SKM-1 (cell line): ENCODE measurements at regions not wholly inside any gene's neighbourhood (a gene's known extent, or its start where the extent isn't known, plus 50 kb on each side); places are given as distances from the start of the nearest gene placed in this dataset.
"Not testable (repeated sequence)": the region's sequence is repeated elsewhere in the genome, so short reads cannot be mapped to it uniquely, and the experiment has no call there.

ENCODE experiments used
- DNase-seq: peaks from one replicate; lab custom pipeline; 2025; ENCODE audit not compliant: unreplicated experiment; lab: John Stamatoyannopoulos, UW

DNA sequence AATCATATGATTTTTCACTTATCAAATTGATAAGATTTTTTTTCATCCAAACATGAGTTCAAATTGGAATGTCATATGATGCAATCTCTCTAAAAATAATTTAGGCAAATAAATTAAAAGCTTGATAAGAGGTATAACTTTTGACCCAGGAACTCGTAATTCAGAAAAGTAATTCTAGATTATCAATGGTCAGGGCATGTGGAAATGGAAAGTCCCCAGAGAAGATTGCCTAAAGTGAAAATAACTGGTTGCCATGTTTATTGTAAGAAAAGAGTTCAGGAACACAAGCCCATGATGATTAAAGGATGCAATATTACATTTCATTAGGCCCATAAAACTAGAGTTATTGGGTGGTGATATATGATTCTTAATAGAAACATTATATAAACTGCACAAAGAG lies 1514.8 kb downstream of the SI start:
- DNase-seq, result no peak

DNA sequence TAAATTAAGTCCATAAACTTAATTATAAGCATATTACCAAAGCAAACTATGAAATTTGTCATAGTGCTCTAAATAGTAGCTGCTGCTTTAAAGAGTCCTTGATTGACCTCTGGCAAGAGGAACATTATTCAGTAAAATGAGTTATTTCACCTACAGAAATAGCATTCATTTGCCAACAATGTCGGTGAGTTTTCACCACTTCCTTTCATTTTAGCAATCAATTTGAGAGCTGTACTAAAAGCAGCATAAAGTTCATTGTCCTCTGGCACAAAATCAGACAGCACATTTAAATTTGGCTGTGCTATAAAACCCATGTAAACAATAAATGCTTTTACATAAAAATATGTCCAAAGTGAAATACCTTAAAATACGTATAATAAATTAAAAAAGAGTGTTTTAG lies 1515.7 kb downstream of the SI start:
- DNase-seq, result no peak

DNA sequence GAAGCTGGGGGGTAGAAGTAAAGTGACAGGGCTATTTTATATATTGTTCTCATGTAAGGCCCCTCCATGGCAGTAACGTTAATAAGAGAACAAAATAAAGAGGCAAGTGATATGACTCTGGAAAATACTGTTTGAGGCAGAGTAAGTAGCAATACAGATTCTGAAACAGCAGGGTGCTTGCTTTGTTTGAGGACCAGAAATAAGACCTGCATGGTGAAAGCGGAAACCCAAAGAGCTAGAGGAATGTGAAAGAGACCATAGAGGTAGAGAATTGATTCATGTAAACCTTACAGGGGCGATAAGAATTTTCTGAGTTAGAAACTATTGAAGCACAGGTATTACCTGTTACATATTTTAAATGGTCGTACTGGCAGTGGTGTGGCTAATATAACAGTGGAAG lies 1517.1 kb downstream of the SI start:
- DNase-seq, result no peak

DNA sequence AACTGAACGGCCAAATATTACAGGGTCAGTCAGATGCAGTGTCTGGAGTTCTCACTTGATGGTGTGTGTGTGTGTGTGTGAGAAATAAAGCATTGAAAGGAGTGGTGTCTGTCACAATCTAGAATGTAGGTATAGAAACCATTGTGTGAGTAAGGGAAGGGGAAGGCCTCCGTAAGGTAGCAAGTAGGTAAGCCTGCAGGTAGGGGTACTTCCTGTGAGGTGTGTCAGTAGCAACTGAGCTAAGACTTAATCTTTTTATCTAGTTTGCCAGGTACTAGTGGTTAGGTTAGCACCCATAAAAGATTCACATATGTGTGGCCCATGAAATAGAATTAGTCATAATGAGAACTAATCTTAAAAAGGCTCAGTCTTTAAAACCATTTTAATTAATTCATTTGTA lies 1517.8 kb downstream of the SI start:
- DNase-seq, result no peak

DNA sequence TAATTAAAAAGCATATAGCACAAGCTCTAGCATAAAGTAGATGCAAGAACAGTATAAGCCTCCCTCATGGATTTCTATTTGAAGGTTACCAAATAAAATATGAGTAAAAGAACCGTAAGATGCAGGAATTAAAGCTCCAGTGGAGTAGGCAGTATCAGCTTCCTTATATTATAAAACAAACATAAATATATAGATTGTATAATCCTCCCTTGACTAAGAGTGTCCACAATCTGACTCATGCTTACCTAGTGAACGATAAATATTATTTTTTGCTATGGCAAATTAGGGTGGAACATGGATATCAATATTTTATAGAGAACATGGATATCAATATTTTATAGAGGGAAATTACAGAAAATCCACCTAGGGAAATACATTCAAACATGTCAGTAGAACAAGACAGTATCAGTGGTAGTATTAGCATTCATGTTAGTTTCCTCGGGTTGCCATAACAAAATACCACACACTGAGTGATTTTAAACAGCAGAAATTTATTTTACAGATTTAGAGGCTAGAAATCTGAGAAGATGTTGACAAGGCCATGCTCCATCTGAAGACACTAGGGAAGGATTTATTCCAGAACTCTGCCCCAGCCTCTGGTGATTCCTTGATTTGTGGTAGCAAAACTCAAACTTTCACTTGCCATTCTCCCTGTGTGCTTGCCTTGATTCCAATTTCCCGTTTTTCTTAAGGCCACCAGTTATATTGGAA lies 1521.3 kb downstream of the SI start:
- DNase-seq, result no peak

DNA sequence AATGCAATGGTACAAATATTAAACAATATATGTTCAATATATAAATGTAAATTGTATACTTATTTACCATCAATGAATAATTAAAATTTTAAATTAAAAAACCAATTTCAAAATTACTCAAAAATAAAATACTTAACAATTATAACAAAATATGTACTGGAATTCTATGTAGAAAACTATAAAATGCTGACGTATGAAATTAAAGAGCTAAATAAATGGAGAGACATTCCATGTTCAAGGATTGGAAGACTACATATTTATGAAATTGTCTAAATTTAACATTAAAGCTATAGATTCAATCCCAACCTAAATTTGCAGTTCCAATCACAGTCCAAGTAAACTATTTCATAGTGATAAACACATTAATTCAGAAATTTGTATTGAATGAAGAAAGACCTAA lies 1522.4 kb downstream of the SI start:
- no peak for DNase-seq

DNA sequence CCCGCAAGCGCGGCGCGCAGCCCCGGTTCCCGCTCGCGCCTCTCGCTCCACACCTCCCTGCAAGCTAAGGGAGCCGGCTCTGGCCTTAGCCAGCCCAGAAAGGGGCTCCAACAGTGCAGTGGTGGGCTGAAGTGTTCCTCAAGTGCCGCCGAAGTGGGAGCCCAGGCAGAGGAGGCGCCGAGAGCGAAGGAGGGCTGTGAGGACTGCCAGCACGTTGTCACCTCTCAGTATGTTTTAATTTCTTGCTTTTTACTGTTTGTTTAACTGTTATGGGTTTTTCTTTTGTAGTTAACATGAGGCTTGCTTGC lies 1525.7 kb downstream of the SI start:
- DNase-seq, result no peak

DNA sequence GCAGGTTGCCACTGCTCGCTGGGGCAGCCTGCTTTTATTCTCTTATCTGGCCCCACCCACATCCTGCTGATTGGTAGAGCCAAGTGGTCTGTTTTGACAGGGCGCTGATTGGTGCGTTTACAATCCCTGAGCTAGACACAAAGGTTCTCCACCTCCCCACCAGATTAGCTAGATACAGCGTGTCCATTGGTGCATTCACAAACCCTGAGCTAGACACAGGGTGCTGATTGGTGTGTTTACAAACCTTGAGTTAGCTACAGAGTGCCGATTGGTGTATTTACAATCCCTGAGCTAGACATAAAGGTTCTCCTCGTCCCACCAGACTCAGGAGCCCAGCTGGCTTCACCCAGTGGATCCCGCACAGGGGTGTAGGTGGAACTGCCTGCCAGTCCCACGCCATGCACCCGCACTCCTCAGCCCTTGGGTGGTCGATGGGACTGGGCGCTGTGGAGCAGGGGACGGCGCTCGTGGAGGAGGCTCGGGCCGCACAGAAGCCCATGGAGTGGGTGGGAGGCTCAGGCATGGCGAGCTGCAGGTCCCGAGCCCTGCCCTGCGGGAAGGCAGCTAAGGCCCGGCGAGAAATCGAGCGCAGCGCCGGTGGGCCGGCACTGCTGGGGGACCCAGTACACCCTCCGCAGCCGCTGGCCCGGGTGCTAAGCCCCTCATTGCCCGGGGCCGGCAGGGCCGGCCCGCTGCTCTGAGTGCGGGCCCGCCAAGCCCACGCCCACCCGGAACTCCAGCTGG lies 1526.2 kb downstream of the SI start:
- DNase-seq, result not testable (repeated sequence)

DNA sequence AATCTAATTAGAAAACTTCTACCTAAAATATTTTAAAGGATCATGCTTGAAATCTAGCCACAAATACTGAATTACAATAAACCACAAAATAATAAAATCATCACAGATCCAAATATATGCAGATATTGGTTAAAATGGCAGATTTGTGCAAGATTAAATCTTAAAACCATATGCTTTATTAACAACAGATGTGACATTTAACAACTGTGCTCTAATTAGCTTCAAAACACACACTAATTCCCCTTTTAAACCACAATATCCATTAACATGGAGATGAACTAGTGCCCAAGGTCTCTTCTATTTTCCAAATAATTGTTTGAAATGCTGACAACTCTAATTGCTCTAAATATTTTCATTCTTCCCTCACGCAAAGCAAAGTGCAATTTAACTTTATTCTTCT lies 1530.3 kb downstream of the SI start:
- no peak for DNase-seq

DNA sequence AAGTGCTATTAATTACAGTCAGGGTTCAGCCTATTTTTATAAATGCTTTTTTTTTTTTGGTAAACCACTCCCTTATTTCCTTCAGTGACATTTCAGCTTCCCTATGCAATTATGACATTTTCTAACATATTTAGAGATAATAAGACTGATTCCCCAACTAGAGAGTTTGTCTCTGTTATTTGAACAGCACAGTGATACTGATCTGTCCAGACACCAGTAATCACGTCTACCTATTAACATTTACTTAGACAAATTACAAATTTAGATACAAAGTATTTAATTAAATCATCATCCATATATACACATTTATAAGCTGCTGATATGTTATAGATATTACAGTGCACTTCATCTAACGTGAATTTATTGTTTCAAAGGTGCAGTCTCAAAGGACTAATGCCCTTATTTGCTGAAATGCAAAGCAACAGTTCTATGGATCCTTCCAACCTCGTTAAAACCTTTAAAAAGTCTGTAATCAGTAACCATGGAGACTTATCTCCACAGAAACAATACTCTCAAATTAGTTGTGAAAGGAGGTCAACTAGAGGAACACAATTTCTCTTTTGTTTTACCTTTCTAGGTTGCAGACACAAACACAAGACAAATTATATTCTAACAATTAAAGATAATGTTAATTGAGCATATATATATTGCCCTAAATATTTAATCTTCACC lies 1531.1 kb downstream of the SI start:
- DNase-seq, result no peak

DNA sequence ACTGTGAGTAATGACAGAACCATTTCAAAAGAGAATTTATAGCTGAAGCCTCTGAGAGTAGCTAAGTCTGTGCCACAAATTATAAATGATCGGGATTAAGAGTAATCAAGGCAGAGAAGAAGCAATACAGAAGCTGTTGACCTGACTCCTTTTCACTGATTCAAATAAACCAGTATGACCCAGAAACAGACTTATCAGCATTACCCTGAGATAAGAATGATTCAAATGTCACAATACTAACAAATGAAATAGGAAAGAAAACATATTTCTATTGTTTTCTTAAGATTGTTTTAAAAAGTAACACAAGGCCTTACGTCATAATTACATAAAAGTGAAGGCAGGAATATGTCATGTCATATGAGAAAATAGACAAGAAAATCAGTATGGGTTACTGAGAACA lies 1534.6 kb downstream of the SI start:
- DNase-seq, result no peak

DNA sequence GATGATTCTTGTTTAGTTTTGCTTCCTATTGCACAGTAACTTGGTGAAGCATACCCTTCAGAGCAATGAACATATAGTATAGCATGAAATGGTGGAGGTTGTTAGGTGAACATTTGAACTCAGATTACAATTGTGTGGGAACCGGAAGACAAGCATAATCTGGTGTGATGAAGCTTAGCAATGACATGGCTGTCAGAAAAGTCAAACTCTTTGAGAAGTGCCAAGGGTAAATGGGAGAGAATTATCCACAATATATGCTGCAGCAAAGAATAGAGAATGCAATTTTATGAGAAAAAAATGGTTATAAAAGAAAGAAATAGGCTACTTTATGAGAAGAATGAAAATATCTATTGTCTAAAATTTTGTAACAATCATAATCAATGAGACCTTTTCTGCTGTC lies 1536.7 kb downstream of the SI start:
- no peak for DNase-seq

DNA sequence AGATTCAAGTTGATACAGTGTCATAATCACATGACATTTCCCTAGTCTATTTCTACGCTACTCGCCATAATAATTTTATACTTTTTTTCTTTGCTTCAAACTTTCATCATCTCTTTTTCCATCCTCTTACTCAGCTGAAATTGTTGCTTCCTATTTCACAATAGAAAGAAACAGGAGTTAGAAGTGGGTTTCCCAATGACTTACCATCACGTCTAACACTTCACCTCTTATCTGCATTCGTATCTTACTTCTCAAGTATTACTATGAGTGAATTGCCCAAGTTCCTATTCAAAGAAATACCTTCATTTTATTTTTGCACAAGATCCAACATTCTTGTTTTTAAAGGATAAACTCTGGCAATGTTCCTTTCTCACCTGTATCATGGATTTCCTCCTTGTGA lies 1539.9 kb downstream of the SI start:
- DNase-seq, result peak; percentile 42

DNA sequence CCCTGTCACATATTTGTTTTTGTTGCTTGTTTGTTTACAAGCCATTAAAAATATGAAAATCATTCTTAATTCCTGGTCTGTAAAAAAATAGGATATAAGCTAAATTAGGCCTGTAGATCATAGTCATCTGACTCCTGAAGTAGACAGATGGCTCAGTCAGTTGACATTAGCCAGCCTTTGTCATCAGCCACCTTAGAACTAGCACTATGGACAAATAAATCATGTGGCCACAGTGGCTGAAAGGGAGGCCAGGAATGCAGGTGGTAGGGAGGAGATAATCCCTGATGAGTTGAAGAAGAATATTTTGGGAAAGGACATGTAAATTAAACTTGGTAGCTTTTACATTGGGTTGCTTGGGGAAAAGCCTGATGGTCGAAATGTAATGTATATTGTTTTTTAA lies 1544.9 kb downstream of the SI start:
- DNase-seq, result no peak

DNA sequence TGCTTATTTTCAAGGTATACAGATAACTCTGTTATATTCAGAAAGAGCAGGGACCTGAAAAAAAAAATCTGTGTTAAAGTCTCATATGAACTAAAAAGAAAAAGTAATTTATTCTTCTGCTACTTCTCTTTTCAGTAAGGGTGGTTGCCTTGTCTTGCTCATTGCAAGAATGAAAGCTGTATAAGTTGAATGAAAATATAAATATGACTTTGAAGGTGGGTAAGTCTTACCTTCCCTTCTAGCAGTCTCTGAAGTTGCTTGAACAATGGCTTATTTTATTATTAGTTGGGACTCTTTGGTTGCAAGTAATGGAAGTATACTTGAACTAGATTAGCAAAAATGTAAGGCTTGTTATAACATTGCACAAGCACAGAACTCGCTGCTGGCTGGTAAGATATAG lies 1554.9 kb downstream of the SI start:
- no peak for DNase-seq

DNA sequence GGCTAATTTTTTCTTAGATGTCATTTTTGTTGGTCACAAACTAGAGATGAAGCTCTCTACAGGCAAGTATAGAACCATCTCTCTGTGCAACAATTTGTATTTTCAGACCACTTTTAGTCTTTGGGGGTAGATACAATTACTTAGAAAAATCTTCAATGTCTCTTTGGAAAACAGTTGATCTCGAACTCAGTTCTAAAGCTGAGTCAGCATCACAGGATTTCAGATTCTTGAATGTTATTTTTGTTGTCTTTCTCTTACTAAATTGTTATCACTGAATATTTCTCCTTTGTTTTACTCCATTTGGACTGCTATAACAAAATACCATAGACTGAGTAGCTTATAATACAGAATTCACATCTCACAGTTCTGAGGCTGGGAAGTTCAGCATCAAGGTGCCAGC lies 1557.0 kb downstream of the SI start:
- DNase-seq, result no peak

DNA sequence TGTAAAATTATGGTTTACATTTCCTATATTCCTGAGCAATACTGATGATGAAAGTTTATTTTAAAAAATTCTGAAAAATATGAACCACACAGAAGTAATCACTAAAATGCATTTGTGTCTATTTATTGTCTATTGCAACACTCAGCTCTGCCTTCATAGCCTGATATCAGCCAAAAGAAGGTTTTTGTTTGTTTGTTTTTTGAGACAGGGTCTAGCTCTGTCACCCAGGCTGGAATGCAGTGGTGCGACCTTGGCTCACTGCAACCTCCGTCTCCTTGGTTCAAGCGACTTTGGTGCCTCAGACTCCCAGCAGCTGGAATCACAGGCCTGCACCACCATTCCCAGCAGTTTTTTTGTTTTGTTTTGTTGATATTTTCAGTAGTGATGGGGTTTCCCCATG lies 1560.2 kb downstream of the SI start:
- no peak for DNase-seq

DNA sequence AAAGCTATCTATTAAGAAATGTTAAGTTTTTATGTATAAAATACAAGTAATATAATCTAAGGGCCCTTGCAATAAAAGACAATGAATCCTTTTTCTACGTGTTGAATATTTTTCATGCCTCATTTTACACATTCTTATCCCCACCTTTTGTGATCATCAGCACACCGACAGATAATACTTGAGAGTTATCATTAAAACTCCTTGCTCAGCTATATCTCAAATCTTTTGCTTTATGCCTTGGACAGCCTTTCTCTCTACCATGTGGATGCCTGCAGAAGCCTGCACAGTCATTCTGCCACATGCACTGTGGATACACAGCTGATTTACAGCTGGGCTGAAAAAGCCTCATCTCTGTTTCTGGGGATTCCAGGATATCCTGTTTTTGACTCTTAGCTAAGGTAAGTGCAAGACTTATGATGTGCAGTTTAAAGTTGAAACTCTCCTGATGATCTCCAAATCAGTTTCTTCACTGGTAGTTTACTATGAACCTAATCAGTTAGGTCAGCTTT lies 1565.1 kb downstream of the SI start:
- no peak for DNase-seq

DNA sequence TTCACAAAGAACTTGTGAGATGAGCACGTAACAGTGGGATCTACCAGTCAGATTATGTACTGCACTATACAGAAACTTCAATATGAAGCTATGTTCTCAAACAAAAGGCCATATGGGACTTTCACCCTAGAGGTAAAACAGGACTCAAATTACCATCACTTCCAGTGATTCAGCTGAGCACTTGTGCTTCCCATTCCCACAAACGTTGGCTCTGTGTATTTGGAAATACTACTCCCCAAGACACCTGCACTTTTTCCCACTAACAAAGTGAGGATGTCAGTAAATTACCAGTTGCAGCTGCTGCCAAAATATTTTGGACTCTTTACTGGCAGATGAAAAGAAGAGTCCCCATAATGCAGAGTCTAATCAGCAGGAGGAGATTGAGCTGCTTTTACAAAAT lies 1570.1 kb downstream of the SI start:
- DNase-seq, result no peak

DNA sequence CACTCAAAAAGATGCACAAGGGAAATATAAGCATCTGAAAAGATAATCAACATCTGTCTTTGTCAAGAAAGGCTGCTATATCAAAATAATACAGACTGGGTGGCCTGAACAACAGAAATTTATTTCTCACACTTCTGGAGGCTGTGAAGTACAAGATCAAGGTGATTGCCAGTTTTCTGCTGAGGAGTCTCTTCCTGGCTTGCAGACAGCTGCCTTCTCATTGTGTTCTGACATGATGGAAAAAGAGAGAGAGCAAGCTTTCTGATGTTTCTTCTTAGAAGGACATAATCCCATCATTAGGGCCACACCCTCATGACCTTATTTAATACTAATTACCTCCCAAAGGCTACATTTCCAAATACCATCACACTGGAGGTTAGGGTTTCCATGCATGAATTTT lies 1573.3 kb downstream of the SI start:
- DNase-seq, result no peak

DNA sequence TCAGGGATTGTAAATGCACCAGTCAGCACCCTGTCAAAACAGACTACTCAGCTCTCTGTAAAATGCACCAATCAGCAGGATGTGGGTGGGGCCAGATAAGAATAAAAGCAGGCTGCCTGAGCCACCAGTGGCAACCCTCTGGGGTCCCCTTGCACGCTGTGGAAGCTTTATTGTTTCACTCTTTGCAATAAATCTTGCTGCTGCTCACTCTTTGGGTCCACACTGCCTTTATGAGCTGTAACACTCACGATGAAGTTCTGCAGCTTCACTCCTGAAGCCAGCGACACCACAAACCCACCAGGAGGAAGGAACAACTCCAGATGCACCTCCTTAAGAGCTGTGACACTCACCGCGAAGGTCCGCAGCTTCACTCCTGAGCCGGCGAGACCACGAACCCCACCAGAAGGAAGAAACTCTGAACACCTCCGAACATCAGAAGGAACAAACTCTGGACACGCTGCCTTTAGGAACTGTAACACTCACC lies 1578.5 kb downstream of the SI start:
- DNase-seq, result not testable (repeated sequence)
